RPMI8226 (cell line): ENCODE measurements at regions not wholly inside any gene's neighbourhood (a gene's known extent, or its start where the extent isn't known, plus 50 kb on each side); places are given as distances from the start of the nearest gene placed in this dataset.
"Not testable (repeated sequence)": the region's sequence is repeated elsewhere in the genome, so short reads cannot be mapped to it uniquely, and the experiment has no call there.

Experiments
- DNase-seq: peaks from one replicate; pipeline ENCODE4 v3.0.0-alpha.2; 2015

DNA sequence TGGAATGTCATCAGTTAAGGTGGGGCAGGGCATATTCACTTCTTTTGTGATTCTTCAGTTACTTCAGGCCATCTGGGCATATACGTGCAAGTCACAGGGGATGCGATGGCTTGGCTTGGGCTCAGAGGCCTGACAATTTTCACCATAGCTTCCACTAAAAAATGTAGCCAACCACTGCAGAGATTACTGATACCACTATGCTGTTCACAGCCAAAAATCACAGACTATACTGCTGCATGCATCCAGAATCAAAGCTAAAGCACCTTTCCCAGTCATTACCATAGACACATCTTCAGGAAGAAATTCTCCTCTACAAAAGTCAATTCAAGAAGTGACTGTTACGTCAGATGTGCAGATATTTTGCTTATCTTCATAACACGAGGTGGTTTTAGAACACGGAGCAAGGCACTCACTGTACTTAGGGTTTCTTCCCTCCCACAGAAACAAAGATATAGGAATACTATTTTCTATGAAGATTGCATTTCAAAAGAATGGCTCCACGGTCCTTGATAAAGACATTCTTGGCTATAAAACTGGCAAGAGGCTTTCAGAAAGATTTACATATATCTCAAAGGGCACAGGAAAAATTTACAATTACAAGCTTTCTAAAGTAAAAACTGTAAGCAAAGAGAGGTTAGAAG lies 1556.6 kb upstream of the PRR20A start:
- DNase-seq, result no peak

DNA sequence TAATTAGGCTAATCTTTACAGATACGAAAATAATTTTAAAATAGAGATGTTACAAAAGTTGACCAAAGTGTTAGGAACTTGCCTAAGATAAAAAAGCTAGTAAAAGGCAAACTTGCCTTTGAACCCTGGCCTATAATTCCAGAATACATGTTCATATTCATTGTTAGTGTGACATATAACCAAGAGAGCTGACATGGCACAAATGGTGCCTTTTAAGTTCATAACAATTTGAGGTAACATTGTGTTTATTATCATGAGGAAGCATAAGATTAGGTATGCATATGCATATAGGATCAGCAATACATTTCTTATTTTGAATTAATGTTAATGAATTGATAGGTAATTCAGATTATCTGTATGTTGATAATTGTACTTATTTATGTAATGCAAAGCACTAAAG lies 1537.9 kb upstream of the PRR20A start:
- no peak for DNase-seq

DNA sequence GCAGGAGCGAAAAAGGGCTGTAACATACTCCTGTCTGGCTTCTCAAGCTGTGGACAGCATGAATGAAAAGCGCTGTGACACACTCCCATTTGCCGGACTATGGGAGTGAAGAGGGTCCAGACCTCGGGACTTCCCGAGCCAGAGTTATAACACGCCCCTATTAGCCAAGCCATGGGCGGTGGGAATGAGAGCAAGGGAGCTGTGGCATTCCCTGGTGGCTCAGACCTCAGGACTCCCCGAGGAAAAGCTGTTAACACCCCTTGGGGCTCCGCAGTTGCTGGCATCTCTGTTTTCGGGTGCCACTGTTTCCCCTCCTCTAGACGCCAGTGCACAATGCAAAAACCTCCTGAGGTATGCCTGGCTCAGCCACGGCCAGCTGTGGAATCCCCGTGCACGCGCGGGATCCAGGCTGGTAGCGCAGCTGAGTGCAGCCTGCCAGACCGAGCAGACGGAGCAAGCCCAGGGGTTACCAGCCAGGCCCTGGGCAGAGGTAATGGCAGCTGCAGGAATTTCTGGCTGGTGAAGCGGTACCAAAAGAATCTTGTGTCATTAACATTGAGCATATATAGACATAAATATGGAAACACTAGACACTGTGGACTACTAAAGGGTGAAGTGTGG lies 1534.6 kb upstream of the PRR20A start:
- no peak for DNase-seq

DNA sequence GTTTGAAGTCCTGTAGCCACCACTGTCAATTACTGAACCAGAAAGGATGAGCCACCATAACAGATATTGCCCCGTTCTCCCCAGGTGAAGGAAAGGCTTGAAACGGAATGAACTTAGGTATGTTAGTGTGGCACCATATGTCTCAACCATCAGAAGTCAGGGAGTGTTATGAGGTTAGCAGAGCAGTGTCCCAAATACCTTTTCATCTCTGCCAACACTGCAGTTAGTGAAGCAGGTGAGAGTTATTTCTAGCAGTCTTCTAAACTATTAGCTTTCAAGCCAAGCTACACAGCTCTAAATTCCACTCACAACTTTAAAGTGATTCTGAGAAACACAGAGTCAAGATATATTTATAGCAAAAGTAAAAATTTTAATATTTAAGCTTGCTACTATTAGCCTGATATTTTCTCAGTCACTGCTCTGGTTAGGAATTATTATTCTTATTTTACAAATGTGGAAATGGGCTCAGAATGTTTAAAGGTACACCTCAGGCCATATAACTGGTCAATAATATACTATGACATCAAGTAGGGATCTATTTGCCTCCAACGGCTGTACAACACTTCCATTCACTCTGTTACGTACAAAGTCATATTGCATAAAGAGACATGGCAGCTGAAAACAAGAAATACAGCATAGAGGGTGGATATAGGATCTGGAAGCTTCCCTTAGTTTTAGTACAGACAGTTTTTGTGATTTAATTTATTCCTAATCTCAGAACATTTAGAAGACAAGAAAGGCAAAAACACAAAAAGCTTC lies 1527.1 kb upstream of the PRR20A start:
- no peak for DNase-seq

DNA sequence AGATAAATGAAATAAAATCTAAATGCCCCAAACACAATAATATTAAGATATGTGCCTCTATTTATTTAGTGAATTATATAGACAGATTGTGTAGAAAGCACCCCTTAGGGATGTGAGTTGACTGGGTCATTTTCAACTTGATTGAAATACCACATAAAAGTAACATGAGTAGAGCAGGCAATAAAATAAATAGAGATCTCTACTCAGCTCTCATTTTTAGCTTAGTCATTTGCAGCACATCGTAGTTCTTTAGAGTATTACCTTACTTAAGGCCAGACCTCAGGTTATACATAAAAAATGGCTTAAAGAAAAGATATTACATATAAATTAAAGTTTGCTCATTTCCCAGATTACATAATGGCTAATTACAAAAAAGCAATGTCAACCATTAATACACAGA lies 1525.6 kb upstream of the PRR20A start:
- no peak for DNase-seq

GRCh38 chr13:55617241-55617640 lies 1523.5 kb upstream of the PRR20A start:
- no peak for DNase-seq

DNA sequence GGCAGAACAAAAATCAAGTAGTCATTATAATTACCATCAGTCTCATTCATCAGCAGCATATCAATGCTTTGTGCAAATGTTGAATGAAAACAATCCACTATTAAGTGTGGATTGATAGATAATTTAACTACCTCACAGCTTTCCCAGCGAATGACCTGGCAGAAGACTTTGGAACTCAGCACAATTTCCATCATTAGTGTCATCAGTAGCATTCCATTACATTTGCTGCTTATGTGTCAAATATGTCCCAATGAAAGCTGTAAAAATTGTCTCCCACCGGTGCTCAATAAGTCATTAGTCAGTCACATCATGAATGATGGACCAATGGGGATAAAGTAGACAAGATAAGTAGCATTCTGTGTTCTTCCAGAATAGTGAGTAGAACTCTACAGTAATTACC lies 1513.5 kb upstream of the PRR20A start:
- DNase-seq, result no peak

- DNase-seq, result no peak
Observed at GRCh38 chr13:55632402-55632801, 1508.3 kb upstream of the PRR20A start.

- DNase-seq, result no peak
Observed at GRCh38 chr13:55649485-55649884, 1491.2 kb upstream of the PRR20A start.

DNA sequence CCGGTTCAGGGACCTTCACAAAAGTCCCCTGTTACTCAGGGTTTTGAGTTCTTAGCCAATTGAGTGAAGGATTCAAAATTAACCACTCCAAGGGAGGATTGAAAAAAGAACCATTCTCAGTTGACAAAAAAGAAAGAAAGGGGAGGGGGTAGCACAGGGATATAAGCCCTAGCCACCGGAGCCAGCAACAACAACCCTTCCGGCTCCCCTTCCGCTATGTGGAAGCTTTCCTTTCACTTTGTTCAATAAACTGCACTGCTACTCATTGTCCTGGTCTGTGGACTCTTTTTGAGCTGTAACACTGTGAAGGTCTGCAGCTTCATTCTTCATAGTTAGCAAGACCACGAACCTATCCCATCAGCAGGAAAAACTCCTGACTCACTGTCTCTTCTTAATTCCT lies 1488.1 kb upstream of the PRR20A start:
- no peak for DNase-seq

GRCh38 chr13:55653497-55653896 lies 1487.2 kb upstream of the PRR20A start:
- no peak for DNase-seq

- no peak for DNase-seq
Observed at GRCh38 chr13:55654243-55654642, 1486.5 kb upstream of the PRR20A start.

DNA sequence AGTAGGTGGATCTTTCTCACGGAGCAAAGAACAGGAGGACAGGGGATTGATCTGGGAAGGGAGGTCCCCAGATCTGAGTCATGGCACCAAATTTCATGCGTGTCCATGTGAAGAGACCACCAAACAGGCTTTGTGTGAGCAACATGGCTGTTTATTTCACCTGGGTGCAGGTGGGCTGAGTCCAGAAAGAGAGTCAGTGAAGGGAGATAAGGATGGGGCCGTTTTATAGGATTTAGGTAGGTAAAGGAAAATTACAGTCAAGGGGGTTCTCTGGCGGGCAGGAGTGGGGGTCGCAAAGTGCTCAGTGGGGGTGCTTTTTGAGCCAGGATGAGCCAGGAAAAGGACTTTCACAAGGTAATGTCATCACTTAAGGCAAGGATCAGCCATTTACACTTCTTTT lies 1480.5 kb upstream of the PRR20A start:
- not testable (repeated sequence) for DNase-seq

GRCh38 chr13:55660851-55661250 lies 1479.9 kb upstream of the PRR20A start:
- DNase-seq, result no peak

DNA sequence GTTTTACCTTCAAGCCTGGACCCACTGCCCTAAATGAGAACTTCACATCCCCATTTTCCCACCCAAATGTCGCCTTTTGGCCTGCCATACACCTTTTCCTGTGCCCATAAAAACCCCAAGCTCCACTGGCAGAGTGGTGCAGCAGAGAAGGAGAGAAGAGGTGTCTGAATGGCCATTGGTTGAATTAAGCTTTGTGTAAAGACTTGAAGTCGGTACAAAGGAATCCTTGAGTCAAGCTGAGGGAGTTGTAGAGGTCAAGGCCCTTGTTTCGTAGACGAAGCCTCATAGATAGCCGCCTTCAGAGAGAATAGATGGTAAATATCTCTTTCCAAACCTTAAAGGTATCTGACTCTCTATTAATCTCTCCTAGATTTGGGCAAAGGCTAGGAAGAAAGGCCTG lies 1479.2 kb upstream of the PRR20A start:
- no peak for DNase-seq

GRCh38 chr13:55664178-55664577 lies 1476.5 kb upstream of the PRR20A start:
- DNase-seq, result no peak

- no peak for DNase-seq
Observed at GRCh38 chr13:55669051-55669450, 1471.7 kb upstream of the PRR20A start.

DNA sequence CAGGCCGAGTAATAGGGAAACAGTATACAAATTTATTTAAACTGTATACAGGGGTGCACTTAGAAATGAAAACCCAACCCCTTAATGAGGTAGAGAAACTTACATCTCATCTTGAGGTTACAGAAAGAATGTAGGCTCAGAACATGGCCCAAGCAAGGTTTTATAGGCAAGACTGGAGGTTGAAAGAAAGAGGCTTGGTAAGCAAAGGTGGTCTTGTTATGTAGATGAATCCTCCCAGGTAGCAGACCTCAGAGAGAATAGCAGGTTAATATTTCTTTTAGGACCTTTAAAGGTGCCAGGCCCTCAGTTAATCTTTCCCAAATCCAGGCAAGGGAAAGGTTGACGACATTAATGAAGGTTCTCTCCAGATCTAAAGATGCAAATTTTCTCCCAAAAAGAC lies 1466.8 kb upstream of the PRR20A start:
- DNase-seq, result no peak

DNA sequence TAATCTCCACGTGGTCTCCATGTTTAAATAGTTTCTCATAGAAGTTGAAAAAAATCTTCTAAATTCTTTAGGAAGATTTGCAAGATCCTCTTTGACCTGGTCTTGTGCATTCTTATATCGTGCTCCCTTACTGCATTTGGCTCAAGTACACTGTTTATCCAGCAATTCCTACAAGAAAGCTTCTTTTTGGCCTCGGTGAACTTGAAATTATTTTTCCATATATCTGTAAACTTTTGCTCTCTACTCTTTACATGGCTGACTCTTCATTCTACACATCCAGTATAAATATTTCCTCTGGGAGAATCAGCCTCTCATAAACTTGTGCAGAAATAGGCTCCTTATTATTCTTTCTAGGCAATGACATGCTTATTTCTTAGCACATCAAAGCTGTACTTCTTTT lies 1457.9 kb upstream of the PRR20A start:
- DNase-seq, result no peak

DNA sequence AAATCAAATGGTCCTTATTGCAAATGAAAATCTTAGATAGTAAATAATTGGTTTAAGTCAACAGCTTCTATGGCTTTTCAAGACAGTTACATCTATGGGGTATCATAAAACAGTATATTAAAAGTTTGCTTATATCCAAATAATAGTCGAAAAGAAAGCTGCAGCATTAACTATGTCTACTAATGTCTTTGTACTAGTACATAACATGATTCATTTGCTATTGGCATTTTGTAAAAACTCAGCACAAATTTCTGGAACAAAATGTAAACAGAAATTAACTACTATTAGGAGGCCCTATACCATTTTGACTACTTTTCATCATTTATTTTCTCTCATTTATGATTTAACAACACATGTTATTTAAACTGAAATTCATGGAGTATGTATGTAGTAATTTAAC lies 1435.2 kb upstream of the PRR20A start:
- DNase-seq, result no peak

- no peak for DNase-seq
Observed at GRCh38 chr13:55705971-55706370, 1434.7 kb upstream of the PRR20A start.

GRCh38 chr13:55714120-55714519 lies 1426.6 kb upstream of the PRR20A start:
- DNase-seq, result no peak

DNA sequence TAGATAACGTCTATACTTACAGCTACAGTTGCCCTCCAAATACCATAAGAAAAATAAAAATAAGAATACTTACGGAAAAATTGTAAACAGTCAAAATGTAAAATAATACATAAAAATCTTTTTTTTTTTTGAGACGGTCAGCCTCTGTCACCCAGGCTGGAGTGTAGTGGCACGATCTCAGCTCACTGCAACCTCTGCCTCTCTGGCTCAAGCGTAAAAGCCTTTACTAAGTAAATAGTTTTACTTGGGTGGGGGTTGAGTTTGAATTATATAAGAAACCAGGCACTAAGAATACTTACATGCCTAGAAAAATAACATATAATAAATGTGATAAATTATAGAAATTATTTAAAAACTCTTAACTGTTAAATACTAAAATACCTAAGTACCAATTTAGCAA lies 1413.0 kb upstream of the PRR20A start:
- DNase-seq, result no peak

GRCh38 chr13:55728247-55728646 lies 1412.5 kb upstream of the PRR20A start:
- DNase-seq, result no peak
